SK-N-SH treated with all-trans-retinoic acid at 6 μM for 48 hours (cell line): ENCODE measurements at regions not wholly inside any gene's neighbourhood (a gene's known extent, or its start where the extent isn't known, plus 50 kb on each side); places are given as distances from the start of the nearest gene placed in this dataset.

Experiments
- BACH2 ChIP-seq: fragments of 250-450 bp; sonication (Bioruptor Pico); IDR thresholded peaks from 2 replicates; pipeline ENCODE4 v1.9.0; 2021; ENCODE audit warnings: mild to moderate bottlenecking, borderline replicate concordance
- CREB5 ChIP-seq: fragments of 250-450 bp; sonication (Bioruptor Pico); IDR thresholded peaks from 2 replicates; pipeline ENCODE4 v1.5.1; 2020; ENCODE audit warnings: low read depth, mild to moderate bottlenecking, moderate library complexity
- PATZ1 ChIP-seq: fragments of 250-450 bp; sonication (Bioruptor Pico); IDR thresholded peaks from 2 replicates; pipeline ENCODE4 v1.8.0; 2020; ENCODE audit warnings: mild to moderate bottlenecking, moderate library complexity, borderline replicate concordance
- PPARA ChIP-seq: fragments of 250-450 bp; sonication (Bioruptor Pico); IDR thresholded peaks from 2 replicates; pipeline ENCODE4 v1.5.0; 2020; ENCODE audit warnings: mild to moderate bottlenecking, borderline replicate concordance
- SNAI2 ChIP-seq: fragments of 250-450 bp; sonication (Bioruptor Pico); IDR thresholded peaks from 2 replicates; pipeline ENCODE4 v1.5.0; 2020; ENCODE audit warnings: mild to moderate bottlenecking, moderate library complexity
- ZC3H10 ChIP-seq: fragments of 250-450 bp; sonication (Bioruptor Pico); IDR thresholded peaks from 2 replicates; pipeline ENCODE4 v1.5.1; 2021; ENCODE audit warnings: mild to moderate bottlenecking, moderate library complexity
- ZFP3 ChIP-seq: fragments of 250-450 bp; sonication (Bioruptor Pico); IDR thresholded peaks from 2 replicates; pipeline ENCODE4 v1.5.0; 2020; ENCODE audit warnings: mild to moderate bottlenecking, moderate library complexity
- ZFP30 ChIP-seq: fragments of 450-650 bp; formaldehyde crosslinking; IDR thresholded peaks from 2 replicates; pipeline ENCODE4 v1.5.0; 2022; ENCODE audit warnings: mild to moderate bottlenecking, moderate library complexity
- ZNF565 ChIP-seq: fragments of 450-650 bp; formaldehyde crosslinking; conservative IDR thresholded peaks from 2 replicates; pipeline ENCODE4 v1.5.0; 2020; ENCODE audit warnings: low read depth, mild to moderate bottlenecking, moderate library complexity
- ZNF70 ChIP-seq: fragments of 450-650 bp; formaldehyde crosslinking; IDR thresholded peaks from 2 replicates; pipeline ENCODE4 v1.5.0; 2020; ENCODE audit warnings: mild to moderate bottlenecking, moderate library complexity
- ZNF8 ChIP-seq: fragments of 450-650 bp; formaldehyde crosslinking; IDR thresholded peaks from 2 replicates; pipeline ENCODE4 v1.5.0; 2020; ENCODE audit warnings: mild to moderate bottlenecking, moderate library complexity

GRCh38 chr4:63787326-63787725, 621.9 kb downstream of the TECRL start:
- no peak for TF ChIP-seq BACH2 (CRISPR knock-in tag)
- TF ChIP-seq ZFP3 (CRISPR knock-in tag), result no peak
- no peak for TF ChIP-seq ZFP30 (CRISPR knock-in tag)
- no peak for TF ChIP-seq ZNF70 (CRISPR knock-in tag)
- TF ChIP-seq ZNF8 (CRISPR knock-in tag), result no peak
- TF ChIP-seq SNAI2 (CRISPR knock-in tag), result no peak
- TF ChIP-seq PATZ1 (CRISPR knock-in tag), result no peak
- no peak for TF ChIP-seq ZC3H10 (CRISPR knock-in tag)
- TF ChIP-seq CREB5 (CRISPR knock-in tag), result no peak
- TF ChIP-seq ZNF565 (CRISPR knock-in tag), result no peak
- no peak for TF ChIP-seq PPARA (CRISPR knock-in tag)
